ENCODE measurements at regions not wholly inside any gene's neighbourhood (a gene's known extent, or its start where the extent isn't known, plus 50 kb on each side); places are given as distances from the start of the nearest gene placed in this dataset.

GRCh38 chr18:1049173-1049572 is 144.5 kb downstream of the ADCYAP1 start:
- no peaks in the 10 kb centered on the region for H3K9me2 ChIP-seq (ENCODE audit: insufficient read depth)
- no peaks in the 10 kb centered on the region for H3K79me2 ChIP-seq (ENCODE audit: insufficient read depth, low read length)
- DNase-seq (ENCODE audit: low read depth, low spot score), result no peak
- no peaks in the 10 kb centered on the region for H3K36me3 ChIP-seq (ENCODE audit: control insufficient read depth in 1 of 2, insufficient read depth in 2 of 2, low read length in 2 of 2)
- POLR2A ChIA-PET, result no interaction called here
- ATAC-seq, result no peak
- H3K27me3 ChIP-seq (ENCODE audit: insufficient read depth, low read length), result no peaks in the 10 kb centered on the region
- no peaks in the 10 kb centered on the region for H3K9me3 ChIP-seq (ENCODE audit: control insufficient read depth in 1 of 2, insufficient read depth in 1 of 2, low read depth in 1 of 2, low read length in 2 of 2)
- H3K4me1 ChIP-seq (ENCODE audit: control insufficient read depth in 1 of 2, insufficient read depth in 2 of 2, low read length in 2 of 2), result 0 out of 4 replicates have a peak, but pooled peaks cover 0 to 3% of the 10 kb centered on the region in 2 experiments
- H3K4me3 ChIP-seq (replicated peaks in 1 of 2; ENCODE audit: low read depth in 1 of 2, low read length in 2 of 2), result no peak overlapping the region
- no TSS peak for BruUV-seq (replicated peaks)
- TF ChIP-seq ZFX (IDR thresholded peaks at IDR 0.05), result no peak
- no peak for TF ChIP-seq POLR2AphosphoS5 (IDR thresholded peaks at IDR 0.05; ENCODE audit: low read depth, low read length)
- TF ChIP-seq EGR1 (IDR thresholded peaks at IDR 0.05; ENCODE audit: low read depth), result no peak
- no peak for TF ChIP-seq ZNF274 (IDR thresholded peaks at IDR 0.05; ENCODE audit: low read depth, low read length)
- TF ChIP-seq ZBTB33 (IDR thresholded peaks at IDR 0.05; ENCODE audit: extremely low read depth, insufficient replicate concordance, low read length), result no peak
- TF ChIP-seq SP1 (IDR thresholded peaks at IDR 0.05; ENCODE audit: low read depth), result no peak
- no peak for TF ChIP-seq SIN3A (IDR thresholded peaks at IDR 0.05; ENCODE audit: low read depth)
- no peak for TF ChIP-seq CTCF (IDR thresholded peaks at IDR 0.05 in 2 of 3, conservative IDR thresholded peaks at IDR 0.05 in 1 of 3; ENCODE audit: borderline replicate concordance in 1 of 3, insufficient read depth in 1 of 3, low read depth in 2 of 3, low read length in 2 of 3)
- no peak for TF ChIP-seq REST (IDR thresholded peaks at IDR 0.05; ENCODE audit: low read depth)
- TF ChIP-seq EZH2phosphoT487 (IDR thresholded peaks at IDR 0.05; ENCODE audit: borderline replicate concordance), result no peak
- no peak for TF ChIP-seq TCF7L2 (IDR thresholded peaks at IDR 0.05; ENCODE audit: borderline replicate concordance, extremely low read depth, insufficient read depth, insufficient read length)
- TF ChIP-seq JUND (IDR thresholded peaks at IDR 0.05), result no peak
- no peak for TF ChIP-seq ATF3 (IDR thresholded peaks at IDR 0.05)
- no peak for TF ChIP-seq YY1 (IDR thresholded peaks at IDR 0.05; ENCODE audit: extremely low read depth, insufficient replicate concordance, low read depth, low read length)
- no peak for TF ChIP-seq FOSL1 (IDR thresholded peaks at IDR 0.05; ENCODE audit: low read depth)
- CTCF ChIA-PET, result no interaction called here
- RAD21 ChIA-PET (ENCODE audit: low non-redundant PET in 1 of 2, low total read pairs in 2 of 2, uncharacterized antibody in 2 of 2, unreplicated experiment in 2 of 2), result no interaction called here
- H3K9ac ChIP-seq (ENCODE audit: low read length), result no peak overlapping the region
- H3K4me2 ChIP-seq (ENCODE audit: low read length), result no peak overlapping the region
- no peak overlapping the region for H2AFZ ChIP-seq (ENCODE audit: low read depth, low read length, poor library complexity, severe bottlenecking)
- intact Hi-C loops (cut with micrococcal nuclease), result loop anchor here (2.0 kb wide), 1 partner anchor 18 kb away; no protein-coding TSS in a partner anchor
- H3K27ac ChIP-seq (ENCODE audit: low read depth, low read length), result no peak overlapping the region
- H4K20me1 ChIP-seq (ENCODE audit: insufficient read depth), result no peaks in the 10 kb centered on the region
